HepG2 (cell line): ENCODE measurements at regions not wholly inside any gene's neighbourhood (a gene's known extent, or its start where the extent isn't known, plus 50 kb on each side); places are given as distances from the start of the nearest gene placed in this dataset.

Experiments
- NR2C2 ChIP-seq: sonication (generic); formaldehyde crosslinking; IDR thresholded peaks from 2 replicates; pipeline ENCODE4 v1.4.0; 2020; ENCODE audit warnings: missing genetic modification reagents, mild to moderate bottlenecking, moderate library complexity, borderline replicate concordance
- POLR2A ChIP-seq, 2 experiments: IDR thresholded peaks; 2 replicates each; pipeline ENCODE4 v1.6.1; 2011; ENCODE audit warnings: low read depth in 2 of 2, low read length in 2 of 2, mild to moderate bottlenecking in 1 of 2, moderate library complexity in 1 of 2; ENCODE audit not compliant: insufficient read depth in 1 of 2

GRCh38 chrX:15989716-15990115, 133.6 kb upstream of the GRPR start:
- no peak for TF ChIP-seq POLR2A (IDR thresholded peaks at IDR 0.05; ENCODE audit: insufficient read depth in 1 of 2, low read depth in 2 of 2, low read length in 2 of 2)
- TF ChIP-seq NR2C2 (CRISPR knock-in tag): no peak
